GM10847 (cell line): ENCODE measurements at regions not wholly inside any gene's neighbourhood (a gene's known extent, or its start where the extent isn't known, plus 50 kb on each side); places are given as distances from the start of the nearest gene placed in this dataset.

Source experiments
- POLR2A ChIP-seq: IDR thresholded peaks from 2 replicates; pipeline ENCODE4 v1.6.1; 2011; ENCODE audit not compliant: insufficient read length; ENCODE audit errors: extremely low read depth

DNA sequence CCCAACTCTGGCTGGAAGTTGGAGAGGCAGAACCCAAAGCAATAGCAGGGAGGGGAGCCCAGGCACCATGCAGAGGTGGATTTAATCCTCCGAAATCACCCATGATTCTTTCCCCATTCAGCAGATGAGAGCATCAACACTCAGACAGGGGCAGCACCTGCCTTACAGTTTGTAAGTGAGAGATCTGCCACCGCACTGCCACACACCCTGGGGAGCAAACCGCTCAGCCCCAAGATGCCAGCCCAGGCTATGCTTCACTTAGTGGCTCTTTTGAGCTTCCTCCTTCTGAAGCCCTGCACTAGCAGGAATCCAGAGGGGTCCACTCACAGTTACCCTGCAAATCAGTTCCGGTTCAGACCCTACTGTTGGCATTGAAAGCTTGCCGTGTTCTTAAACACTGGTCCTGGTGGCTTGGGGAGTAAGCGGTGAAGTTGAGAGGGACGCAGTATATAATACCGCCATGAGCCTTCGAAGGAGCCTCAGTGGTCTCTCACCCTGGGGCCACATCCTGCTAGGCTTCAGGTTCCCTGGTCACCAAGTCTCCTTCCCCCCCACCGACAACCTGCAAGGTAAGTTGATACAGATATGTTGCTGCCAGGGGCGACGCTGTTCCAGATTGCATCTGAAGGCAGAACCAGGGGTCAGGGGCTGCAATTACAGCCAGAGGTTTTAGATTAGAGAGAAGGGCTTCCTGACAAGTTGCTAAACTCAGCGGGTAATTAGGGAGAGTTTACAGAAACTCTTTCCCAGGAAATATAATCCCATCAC is 72.0 kb upstream of the CCND2 start:
- TF ChIP-seq POLR2A: no peak

DNA sequence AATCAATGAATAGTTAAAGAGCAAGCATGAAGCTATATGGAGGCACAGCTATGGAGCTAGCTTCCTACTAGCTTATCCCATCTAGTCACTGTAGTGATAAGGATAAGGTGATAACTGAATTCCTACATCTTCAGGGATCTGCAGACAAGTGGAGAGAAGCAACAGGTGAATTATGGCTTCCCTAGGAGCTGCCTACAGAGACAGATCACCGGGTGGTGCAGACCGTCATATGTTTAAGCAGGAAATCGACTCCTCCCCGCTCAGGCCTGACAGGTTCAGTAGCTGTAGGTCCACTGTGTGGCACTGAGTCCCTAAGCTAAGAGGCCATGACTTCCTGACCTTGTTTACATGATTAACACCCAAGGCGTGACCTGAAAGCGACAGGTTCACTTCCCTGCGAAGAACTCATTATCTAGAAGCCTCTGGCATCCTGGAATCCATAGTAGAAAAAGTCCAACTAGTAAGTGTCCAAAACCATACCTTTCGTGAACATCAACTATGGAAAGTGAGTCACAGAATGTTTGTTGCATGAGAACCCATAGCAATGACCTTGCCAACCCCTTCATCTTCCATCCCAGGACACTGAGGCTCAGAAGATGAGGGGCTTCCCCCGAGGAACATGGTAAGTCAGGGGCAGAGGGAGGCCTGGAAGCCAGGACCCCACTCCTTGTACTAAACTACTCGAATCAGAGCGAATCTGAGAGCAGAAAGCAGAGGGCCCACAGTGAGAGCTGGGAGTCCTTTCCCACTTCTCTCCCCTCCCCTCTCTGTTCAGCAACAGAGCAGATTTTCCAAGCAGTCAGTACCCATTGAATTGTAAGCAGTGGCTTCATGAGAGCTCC is 75.4 kb upstream of the CCND2 start:
- no peak for TF ChIP-seq POLR2A

DNA sequence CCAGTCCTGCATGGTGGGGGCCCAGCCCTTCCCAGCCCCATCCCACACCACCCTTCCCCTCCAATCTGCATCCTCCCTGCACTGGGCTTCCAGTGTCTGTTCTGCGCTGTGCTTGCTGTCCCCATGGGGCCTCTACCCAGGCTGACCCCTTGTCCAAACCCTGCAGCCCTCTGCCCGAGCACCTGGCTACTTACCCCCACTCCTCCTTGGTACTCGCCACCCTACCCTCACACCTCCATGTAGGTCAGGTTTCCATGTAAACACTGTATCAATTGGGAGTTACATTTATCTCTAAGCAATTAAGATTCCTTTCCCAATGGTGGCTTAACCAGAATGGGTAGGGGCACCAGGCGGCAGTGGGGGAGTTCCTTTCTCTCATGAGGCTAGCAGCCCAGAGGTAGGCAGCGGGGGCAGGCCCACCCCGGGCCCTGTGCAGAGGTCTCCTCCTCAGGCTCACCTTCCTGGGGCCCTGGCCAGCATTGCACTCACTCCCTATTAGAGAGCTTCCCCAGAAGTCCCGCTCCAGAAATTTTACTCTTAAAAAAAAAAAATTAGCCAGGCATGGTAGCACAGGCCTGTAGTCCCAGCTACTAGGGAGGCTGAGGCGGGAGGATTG is 76.6 kb upstream of the CCND2 start:
- TF ChIP-seq POLR2A: no peak

DNA sequence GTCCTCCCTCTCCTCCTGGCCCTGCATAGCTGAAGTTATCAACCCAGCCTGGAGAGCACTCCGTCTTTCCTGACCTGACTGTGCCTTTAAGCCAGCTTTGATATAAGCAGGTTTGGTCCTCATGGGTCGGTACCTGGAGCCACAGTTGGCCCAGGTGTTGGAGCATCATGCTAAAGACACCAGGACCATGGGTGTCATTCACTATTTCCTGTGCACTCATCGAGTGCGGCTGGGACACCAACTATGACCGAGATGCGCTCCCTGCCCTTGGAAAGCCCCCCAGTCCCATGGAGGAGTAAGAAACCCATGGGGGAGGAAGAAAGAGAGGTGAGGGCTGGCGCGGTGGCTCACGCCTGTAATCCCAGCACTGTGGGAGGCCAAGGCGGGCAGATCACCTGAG is 78.9 kb upstream of the CCND2 start:
- no peak for TF ChIP-seq POLR2A

DNA sequence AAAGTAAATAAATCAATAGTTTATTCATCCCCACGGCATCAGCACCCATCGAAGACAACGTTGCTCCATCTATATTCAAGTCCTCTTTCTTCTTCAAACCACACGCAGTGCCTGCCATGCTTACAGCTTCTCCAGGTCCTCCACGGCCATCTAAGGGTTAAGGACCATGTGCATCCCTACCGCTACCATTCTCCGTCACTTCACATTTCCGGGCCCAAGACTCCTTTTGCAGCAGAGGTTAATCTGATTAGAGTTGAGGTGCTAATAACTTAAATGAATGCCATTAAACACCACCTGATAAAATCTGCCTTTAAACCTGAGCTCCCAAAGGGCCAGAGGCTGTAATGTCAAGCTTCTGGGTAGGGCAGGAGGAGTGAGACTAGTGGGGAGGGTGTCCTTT is 79.7 kb upstream of the CCND2 start:
- no peak for TF ChIP-seq POLR2A

DNA sequence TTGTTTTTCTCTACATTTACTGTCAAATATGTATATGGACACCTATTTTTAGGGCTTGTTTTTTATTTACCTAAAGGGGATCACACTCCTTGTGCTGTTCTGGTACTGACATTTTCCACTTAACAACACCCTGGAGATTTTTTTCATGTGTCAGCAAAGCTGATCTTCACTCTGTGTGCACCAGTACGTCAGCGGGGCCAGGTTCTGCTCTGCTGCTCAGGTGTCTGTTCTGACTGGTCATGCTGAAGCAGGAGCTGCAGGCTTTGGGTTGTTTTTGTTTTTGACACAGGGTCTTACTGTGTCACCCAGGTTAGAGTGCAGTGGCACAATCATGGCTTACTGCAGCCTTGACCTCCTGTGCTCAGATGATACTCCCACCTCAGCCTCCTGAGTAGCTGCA is 81.9 kb upstream of the CCND2 start:
- TF ChIP-seq POLR2A: no peak

DNA sequence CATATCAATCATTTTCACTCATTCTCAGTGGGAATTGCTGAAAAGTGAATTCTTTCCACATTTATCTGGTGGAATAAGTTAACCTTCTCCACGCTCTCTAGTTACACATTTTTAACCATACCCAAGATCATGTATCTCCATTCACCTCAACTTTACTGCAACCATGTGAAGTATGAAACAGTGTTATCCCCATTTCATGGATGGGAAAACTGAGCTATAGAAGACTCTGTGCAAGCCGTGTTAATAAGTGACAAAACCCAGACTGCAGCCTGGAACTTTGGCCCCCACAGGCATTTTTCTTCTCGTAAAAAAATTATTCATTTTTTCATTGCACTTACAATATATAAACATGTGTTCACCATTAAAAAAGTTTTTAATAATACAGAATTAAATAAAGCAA is 82.4 kb upstream of the CCND2 start:
- TF ChIP-seq POLR2A: no peak

DNA sequence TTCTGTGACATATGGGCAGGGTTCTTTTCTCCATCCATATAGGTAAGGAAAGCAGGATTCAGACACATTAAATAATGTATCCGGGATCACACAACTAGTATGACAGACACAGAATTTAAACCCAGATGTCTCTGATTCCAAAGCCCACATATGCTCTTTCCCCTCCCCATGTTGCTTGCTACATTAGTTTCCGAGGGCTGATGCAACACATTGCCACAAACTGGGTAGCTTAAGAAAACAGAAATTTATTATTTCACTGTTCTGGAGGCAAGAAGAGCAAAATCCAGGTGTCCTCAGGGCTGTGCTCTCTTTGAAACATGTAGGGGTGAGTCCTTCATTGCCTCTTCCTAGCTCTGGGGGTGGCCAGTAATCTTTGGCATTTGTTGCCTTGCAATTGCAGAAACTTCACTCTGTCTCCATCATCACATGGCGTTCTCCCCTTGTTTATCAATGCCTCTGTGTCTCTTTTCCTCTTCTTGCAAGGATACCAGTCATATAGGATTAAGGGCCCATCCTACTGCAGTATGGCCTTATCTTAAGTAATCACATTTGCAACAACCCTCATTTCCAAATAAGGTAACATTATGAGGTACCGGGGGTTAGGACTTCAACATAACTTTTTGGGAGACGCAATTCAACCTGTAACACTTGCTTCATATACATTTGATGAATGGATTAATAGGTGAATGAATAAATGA is 83.0 kb upstream of the CCND2 start:
- TF ChIP-seq POLR2A: no peak

DNA sequence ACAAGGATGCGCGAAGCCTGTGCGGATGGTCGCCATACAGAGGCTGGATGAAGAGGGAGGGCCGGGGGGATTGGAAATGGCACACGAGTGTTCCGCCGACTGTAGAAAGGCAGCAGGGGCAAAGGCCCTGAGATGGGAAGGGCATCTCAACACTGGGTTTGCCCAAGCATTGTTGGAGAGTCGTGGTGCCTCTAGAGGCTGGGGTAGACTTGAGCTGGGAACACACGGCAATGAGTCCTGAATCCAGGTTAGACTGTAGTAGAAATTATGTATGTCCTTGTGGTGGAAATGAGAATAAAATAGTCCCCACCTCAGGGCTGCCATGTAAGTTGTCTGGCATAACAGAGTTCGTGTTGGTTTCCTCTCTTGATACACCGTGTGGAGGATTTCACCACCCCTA is 83.8 kb upstream of the CCND2 start:
- no peak for TF ChIP-seq POLR2A

DNA sequence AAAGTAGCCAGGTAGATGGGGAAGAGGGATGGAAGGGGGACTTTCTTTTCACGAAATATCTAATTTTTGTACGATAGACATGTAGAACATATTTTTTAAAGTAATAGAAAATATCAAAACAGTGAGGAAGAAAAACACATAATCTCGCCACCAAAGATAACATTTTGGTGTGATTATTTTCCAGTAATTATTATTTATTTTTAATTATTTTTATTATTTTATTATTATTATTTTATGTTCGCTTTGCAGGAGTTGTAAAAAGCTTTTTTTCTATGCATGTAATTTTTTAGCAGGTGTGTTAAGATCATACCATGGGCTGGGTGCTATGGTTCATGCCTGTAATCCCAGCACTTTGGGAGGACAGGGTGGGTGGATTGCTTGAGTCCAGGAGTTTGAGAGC is 85.6 kb upstream of the CCND2 start:
- no peak for TF ChIP-seq POLR2A

DNA sequence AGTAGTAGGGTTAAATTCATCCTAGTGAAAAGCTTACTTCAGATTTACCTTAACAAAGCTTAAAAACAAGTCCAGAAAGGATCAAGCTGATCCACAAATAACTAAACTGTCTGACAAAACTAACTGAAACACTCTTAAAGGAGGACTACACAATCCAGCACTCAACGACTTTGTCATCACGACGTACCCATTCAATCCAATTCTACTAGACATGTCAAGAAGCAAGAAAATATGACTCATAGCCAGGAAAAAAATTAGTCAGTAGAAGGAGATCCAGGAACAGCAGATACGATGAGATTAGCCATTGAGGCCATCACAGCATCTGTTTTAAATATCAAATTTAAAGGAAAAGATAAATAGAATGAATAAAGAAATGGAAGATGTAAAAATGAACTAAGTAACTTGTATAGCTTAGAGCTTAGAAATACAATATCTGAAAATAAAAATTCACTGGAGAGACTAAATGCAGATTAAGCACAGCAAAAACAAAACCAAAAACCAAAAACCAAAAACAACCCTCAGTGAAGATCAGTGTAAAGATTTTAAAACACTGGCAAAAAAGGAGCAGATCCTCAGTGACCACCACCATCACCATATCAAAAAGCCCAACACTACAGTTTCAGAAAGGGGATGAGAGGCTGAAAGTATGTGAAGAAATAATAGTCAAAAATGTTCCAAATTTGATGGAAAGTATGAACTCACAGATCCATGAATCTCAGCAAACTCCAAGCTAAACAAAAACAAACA is 95.0 kb upstream of the CCND2 start:
- no peak for TF ChIP-seq POLR2A

DNA sequence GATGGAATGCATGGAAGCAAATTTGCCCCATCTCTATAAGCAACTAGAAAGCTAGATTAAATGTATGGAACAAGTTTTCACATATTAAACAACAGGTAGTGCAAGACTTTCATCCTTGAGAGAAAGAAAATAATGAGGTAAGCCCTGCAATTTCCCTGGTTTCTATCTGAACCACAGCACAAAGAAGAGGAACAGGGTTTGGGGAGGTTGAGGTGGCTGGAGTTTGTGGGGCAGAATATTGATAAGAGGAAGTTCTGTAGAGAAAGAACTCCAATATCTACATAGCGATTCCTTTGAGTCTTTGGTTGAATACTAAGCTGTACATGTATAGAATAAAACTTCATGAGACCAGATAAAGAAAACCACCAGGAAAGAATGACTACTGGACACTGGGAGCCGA is 96.3 kb upstream of the CCND2 start:
- no peak for TF ChIP-seq POLR2A

DNA sequence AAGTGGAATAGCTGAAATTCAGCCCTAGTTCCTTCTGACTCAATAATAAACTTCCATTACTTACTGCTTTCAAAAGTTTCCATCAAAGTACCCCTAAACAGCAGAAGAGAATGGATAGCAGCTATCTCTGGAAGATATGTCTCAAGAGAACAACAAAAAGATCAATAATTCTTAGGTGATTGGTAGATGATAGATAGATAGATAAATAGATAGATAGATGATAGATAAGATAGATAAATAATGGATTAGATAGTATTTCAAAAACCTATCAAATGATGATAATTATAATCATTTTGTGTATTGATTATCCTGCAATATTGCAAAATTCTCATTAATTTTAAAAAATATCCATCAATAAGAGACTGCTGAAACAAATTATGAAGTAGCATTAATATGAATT is 97.4 kb upstream of the CCND2 start:
- TF ChIP-seq POLR2A: no peak

DNA sequence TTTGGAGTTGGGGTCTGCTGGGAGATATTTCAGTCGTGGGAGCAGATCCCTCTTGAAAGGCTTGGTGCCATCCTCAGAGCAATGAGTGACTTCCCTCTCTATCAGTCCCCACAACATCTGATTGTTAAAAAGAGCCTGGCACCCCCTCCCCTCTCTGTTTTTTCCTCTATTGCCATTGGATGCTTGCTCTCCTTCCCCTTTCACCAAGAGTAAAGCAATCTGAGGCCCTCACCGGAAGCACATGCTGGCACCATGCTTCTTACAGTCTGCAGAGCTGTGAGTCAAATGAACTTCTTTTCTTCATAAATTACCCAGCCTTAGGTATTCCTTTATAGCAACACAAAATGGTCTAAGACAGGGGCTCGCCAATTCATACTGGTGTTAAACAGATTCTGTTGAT is 99.1 kb upstream of the CCND2 start:
- no peak for TF ChIP-seq POLR2A

DNA sequence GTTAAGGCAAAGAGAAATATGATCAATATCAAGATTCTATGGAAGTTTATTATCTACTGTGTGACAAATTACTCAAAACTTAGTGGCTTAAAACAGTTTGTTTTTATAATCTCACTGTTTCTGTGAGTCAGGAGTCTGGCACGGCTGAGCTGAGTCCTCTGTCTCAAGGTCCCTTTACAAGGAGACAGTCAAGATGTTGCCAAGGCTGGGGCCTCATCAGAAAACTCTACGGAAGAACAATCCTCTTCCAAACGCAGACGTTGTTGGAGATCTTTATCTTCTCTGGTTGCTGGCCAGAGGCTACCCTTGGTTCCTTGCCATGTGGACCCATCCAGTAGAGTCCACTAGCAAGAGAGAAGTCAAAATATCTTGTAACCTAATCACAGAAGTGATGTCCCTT is 100.6 kb upstream of the CCND2 start:
- no peak for TF ChIP-seq POLR2A
